ENCODE measurements at regions not wholly inside any gene's neighbourhood (a gene's known extent, or its start where the extent isn't known, plus 50 kb on each side); places are given as distances from the start of the nearest gene placed in this dataset.

DNA sequence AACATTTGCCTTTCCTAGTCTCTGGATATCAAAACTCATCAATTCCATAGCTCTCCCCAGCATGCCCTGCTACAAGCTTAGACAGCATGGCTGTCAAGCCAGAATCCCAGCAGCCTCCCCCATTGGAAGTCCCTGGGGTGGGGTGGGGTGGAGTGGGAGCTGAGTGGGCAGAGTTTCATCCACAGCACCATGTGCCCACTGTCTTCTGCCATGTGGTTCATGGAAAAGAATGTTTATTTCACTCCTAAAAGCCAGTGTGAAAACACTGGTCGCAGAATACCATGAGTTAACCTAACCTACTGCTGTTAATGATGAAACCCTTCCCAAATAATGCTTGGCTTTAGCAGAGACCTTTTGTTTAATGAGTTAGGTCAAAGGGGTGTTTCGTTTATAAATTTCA lies 80.2 kb upstream of the KIRREL3 start:
- no peak for DNase-seq (ENCODE audit: low read depth)

DNA sequence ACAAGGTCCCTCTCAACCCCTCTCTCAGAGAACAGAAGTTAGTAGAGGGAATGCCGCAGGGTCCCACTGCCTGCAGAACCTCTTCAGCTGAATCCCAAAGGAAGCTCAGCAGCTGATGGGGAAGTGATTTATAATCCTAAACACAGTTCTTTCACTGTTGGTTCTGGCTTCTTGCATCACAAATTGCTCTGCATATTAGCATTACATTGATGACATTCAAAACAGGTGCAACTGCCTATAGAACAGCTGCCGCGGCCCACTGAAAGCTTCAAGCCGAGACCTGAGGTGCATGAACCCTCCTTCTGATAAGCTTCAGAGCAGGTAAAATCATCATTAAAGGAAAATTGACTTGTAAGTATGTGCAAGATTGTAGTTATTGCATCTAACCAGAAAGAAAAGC lies 75.2 kb upstream of the KIRREL3 start:
- DNase-seq (ENCODE audit: low read depth), result no peak

DNA sequence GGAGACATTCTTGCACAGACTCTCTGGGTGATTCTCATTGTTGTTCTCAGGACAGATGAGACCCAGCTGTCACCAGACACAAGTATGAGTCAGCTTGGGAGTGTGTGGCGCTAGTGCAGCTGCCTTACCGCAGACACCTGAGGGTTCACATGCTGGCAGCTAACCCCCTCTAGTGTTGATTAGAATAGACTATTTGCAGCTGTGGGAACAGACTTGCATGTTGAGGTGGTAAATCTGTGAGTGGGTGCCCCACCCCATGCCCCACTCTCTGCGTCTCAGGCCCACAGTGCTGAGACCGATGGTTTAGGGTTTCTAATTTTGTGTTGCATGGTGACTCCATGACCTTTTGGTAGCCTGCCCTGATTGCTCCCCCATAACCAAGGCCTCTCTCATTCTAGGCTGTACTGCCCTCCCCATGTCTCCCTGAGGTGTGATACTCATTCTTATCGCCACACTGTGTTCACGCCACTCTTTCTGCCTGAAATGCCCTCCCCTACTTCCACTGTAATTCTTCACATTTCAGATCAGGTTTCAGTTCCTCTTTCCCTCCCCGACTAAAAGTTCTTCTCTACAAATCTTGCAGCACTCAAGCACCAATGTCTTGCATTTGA lies 73.7 kb upstream of the KIRREL3 start:
- peak; percentile 79 for DNase-seq (ENCODE audit: low read depth)

DNA sequence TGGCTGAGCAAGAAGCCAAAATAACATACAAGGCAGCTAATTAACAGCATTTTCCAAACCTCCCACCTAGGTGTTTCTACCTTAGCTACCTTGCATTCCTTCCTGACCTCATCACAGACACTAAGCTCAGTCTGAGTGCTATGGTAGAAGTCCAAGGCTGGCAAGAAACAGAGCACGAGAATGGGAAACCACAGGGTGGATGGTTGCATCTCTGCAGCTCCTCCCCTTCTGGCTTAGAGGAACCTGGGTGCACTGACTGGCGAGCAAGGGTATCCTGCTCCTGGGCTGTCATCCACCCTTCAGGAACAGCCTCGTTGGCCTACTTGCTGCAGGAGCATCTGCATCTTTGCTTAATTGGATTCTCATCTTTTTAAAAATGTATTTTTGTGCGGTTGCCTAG lies 73.1 kb upstream of the KIRREL3 start:
- DNase-seq (ENCODE audit: low read depth), result no peak

DNA sequence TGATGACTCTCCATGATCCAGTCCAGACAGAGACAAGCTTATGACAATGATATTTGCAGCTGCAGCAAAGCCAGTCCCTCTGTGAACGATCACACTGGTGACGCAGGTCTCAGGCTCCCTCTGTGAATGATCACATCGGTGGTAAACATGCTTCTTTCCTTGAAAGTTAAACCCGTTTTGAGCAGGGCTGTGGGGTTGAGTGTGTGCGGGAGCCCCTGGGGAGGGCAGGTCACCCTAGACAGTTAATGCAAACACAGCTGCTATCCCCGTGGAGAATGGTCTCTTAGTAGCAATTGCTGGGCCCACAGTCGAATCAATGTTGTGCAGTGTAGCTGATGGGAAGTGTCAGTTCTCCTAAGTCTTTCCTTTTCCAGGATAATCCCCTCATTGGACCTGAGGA lies 71.0 kb upstream of the KIRREL3 start:
- no peak for DNase-seq (ENCODE audit: low read depth)

DNA sequence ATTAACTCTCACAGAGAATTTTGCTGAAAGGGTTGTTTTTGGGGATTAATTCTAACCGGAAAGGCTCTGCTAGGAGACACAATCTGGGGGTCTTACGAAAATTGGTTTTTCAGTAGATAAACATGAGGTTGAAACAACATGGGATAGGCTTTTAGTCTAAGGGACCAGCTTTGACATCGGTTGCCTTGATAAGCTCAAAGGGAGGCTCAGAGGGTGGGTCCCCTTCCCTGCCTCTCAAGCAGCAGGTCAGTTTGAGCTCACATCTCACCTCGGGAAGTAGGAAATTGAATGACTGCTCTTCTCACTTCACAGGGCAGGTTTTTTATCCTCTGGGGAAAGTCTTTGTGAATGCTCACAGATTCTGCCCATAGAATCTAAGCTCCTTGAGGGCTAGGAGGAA lies 70.2 kb upstream of the KIRREL3 start:
- no peak for DNase-seq (ENCODE audit: low read depth)

DNA sequence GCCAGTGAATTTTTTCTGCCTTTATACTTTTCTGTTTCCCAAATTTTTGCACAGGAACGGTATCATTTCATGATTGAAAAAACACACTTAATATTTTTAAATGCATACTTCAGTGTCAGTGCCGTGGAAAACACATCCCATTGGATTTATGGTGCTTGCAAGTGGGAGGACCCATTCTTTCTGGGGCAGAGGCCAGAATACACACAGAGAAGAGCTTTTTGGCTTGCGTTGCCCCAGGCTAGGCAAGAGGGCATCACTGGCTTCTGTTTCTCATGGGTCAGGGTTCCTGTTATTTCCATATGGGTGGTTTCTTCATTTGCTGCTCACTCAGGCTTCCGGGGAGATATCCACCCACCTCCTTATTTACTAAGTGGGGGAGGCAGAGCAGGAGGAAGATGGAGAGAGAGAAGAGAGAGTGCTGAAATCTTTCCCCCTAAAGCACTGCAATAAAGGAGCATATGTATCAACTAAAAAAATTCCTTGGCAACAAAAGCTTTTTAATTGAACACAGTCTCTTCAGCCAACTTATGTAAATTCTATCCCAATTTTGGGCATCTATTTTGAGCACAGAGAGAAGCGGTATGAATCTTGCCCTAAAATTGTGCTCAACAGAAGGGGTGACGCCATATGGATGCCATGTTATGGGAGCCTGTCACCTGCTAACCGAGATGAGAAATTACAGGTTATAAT lies 66.0 kb upstream of the KIRREL3 start:
- DNase-seq (ENCODE audit: low read depth), result peak; percentile 5

DNA sequence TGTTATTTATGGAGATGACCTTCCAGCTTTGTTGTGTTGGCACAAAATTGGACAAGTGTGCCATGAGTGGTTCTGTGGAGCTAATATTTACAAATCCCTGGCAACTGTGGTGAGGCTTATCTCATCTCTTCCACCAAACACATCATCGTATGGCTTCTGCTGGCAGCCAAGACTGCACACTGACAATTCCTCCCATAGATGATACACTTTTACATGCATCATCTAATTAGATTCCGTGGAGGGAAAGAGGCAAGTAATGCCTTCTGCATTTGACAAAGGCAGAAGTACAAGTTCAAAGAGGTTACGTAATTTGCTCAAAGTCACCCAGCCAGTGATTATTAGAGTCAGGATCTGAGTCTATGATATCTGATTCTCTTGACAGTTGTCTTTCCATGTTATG lies 62.7 kb upstream of the KIRREL3 start:
- DNase-seq (ENCODE audit: low read depth), result no peak

DNA sequence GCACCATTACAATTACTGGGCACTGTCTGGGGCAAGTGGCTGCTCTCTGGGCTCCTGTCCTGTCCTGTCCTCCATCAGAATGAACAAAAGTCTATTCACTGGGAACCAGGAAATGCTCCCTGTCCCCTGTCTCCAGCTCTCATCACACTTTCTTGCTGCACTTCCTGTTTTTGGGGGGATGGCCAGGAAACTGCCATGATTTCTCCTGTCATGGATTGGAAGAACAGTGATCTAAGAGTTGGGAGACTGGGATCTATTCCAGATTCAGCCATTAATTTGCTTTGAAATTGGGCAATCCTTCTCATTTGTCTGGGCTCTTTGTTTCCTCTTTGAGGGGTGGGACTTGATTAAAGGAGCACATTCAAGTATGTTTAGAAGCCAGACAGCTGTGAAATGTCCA lies 61.4 kb upstream of the KIRREL3 start:
- peak; percentile 14 for DNase-seq (ENCODE audit: low read depth)

DNA sequence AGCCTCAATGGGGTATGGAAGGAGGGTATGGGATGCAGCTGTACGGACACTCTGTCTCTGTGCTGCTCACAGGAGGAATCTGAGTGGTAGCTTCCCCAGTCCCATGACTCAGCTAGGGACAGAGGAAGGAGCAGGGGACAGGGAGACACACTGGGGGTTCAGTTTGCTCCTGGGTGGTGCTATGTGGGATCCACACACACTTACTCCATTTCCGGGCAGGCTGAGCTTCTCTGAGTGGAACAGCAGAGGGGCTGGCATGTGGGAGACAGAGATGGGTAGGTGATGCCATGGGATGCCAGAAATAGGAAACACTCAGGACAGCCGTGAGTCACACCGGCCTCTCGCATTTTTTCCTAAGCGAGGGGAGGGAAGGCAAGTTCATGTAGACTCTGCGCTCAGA lies 59.2 kb upstream of the KIRREL3 start:
- no peak for DNase-seq (ENCODE audit: low read depth)

DNA sequence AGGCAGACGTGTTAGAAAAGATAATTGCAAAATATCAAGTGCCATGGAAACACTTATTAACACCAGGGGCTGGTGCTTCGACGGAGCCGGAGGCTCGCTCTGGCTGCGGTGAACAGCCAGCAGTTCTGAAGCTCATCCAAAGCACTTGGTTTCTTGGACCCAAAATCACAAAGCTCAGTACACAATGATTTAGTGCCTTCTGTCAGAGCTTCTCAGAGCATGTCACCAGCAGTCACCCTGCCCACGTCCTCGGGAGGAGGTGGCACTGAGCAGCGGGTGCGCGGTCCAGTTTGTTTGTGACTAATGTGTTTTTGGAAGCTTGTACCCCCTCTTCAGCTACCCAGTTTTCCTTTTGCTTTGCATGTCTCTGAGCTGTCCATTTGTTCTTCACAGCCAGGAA lies 58.7 kb upstream of the KIRREL3 start:
- DNase-seq (ENCODE audit: low read depth), result no peak

DNA sequence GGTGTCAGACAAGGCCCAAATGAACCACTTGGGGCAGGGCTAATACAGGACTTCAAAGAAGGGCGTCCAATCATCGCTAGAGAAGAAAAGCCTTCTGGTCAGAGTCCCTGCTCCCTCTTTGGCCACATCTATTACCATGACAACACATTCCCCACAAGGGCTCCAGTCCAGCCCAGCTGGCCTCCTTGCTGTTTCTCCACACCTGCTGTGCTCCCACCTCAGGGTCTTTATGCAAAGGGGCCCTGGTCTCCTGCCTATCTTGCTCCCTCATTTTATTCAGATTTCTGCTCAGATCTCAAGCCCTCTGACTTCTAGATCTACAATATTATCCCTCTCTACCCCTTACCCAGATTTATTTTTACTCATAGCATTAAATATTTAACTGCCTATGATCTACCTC lies 58.0 kb upstream of the KIRREL3 start:
- no peak for DNase-seq (ENCODE audit: low read depth)

DNA sequence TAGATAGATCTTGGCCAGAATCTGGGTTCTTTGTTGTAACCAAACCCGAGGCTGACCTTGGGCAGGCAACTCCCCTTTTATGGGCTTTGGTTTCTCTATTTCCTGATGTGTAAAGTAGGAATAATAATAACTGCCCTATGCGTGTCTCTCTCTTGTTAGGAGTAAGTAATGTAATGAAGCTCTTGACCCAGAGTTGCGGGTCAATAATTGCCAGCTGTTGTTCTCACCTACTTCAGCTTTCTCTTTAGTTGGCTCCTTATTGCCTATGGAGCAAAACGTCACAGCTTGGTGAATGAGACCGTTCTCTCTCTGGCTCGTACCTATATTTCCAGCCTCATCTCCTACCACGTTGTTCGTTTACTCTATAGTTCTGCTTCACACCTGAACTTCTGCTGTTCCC lies 56.6 kb upstream of the KIRREL3 start:
- DNase-seq (ENCODE audit: low read depth), result no peak

DNA sequence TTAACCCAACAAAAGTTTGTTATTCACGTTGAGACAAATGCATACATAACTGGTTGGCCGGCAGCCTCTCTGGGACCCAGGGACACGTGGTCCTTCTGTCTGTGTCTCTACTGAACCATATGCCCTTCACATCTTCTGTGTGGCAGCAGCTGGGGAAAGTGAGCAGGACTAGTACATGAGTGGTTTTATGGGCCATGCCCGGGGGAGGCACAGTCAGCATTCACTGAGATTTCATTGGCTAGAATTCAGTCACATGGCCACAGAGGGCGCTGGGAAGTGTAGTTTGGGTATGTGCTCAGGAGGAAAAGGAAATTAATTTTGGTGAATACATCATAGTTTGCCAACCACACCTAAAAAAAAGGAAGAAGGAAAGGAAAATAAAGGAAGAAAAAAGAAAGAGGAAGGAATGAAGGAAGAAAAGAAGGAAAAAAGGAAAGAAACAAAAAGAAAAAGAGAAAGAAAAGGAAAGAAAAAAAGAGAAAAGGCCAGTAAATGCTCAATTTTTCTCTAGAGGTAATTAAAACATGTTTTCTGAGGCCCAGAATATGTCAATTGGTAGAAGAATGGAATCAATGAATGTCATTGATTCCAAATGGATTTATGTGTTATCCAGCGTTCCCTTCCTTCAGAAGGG lies 55.9 kb upstream of the KIRREL3 start:
- DNase-seq (ENCODE audit: low read depth), result peak; percentile 4

DNA sequence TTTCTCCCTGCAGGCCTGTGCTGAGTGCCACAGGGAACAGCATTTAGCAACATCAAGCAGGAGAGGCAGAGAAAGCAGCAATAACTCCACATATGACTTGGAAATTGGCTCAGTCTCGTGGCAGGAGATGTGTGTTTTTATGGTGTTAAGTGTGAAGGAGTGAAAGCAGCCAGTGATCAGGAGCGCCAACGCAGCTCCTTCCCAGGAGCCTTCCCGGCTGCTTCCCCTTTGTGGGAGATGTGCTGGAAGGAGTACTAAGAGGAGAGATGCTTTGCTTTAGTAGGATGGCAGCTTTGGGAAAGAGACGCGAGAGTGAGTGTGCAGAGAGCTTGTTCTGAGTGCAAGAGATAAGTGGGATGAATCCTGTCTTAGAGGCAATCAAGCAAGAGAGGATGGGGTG lies 54.7 kb upstream of the KIRREL3 start:
- DNase-seq (ENCODE audit: low read depth), result no peak

DNA sequence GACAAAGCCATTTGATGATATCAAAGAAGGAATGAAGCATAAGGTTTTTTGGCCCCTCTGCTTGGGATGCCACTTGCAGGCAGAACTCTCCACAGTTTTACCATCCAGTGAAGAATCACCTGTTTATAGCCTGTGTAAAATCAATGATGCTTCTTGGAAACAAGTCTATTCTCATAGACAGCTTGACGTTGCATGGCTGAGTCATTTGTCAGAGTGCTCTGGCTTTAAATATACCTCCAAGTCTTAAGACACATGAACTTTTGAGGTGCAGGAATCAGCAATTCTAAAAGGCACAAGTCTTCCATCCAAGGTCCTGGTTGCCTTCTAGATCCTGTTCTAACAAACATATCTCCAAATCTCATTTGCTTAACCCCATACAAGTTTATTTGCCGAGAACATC lies 53.6 kb upstream of the KIRREL3 start:
- no peak for DNase-seq (ENCODE audit: low read depth)

DNA sequence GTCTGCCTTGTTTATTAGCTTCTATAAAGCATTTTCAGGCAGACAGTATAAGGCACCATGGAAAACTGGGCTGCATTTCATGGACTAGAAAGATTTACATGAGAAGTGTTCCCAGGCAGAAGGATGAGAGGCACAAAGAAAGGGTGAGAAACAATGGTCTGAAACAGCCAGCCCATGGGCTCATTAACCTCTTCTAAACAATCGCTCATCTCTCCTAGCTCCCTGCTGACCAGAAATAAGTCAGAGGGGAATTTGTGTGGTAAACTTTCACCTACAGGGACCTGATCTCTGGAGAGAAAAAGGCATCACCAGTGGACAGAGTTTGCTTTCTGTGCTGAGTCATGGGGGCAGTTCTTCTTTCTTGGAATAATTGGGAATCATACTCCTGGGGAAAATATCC lies 51.8 kb upstream of the KIRREL3 start:
- peak; percentile 65 for DNase-seq (ENCODE audit: low read depth)
